GM19455 (cell line): ENCODE measurements at regions not wholly inside any gene's neighbourhood (a gene's known extent, or its start where the extent isn't known, plus 50 kb on each side); places are given as distances from the start of the nearest gene placed in this dataset.
"Not testable (repeated sequence)": the region's sequence is repeated elsewhere in the genome, so short reads cannot be mapped to it uniquely, and the experiment has no call there.

ENCODE experiments used
- ATAC-seq: cut with Tn5 transposase; IDR thresholded peaks from one replicate; pipeline ENCODE4 v1.9.1; 2021; ENCODE audit not compliant: unreplicated experiment

DNA sequence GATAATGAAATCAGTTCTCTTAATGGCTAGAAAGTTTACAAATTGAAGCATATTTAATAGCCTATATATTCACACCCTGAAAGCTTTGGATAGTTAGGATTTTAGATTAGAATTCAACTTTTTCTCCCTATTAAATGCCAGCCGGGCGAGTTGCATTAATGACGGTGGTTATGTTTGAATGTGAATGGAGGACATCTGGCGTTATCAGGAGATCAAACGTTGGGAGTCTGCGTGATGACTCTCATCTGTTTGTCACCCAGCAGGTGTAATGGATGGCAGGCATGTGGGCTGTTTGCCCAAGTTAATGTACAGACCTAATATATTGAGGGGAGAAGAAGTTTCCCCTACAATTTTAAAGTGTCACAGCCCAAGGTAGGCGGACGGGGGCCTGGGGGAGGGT lies 1227.7 kb upstream of the WWC1 start:
- no peak for ATAC-seq

DNA sequence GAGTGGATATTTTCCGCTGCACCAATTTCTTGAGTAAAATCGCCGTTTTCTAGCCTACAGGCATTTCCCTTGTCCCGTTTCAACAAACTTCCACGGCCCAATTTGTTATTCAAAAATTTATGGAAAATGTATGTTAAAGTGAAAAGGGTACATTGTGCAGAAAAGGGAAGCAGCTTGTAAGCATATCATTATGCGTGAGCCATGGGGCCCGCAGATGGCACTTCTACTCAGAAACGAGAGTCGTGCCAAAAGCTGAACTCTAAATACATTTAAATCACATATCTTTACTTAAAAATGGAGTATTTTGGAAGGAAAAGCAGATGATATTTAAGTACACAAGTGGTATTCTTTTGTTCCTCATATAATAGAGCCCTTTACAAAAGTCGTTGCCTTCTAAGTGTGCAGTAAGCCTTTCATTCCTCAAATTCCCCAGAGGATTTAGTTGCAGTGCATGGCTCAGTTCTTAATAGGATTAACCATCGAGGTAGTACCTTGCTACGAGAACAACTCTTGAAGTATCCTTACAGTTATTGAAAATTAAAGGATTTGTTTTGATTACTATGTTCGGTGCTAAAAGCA lies 1227.2 kb upstream of the WWC1 start:
- no peak for ATAC-seq

DNA sequence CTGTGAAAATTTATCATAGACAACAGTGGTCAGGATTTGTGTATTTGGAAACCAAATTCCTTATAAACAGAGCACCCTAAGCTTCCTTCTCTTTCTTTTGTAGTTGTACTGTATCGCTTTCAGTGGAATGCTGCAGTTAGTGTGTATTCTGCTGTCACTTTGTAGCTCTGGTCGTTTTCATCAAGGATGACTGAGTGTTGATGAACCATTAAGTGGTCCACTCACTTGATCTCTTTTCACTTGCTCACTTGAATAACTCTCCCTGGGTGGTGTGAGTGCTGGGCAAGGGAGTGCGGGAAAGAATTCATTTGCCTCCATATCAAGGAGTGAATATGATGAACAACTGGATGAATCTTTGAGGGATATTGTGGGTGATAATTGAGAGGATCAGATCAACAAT lies 1225.7 kb upstream of the WWC1 start:
- ATAC-seq: no peak

DNA sequence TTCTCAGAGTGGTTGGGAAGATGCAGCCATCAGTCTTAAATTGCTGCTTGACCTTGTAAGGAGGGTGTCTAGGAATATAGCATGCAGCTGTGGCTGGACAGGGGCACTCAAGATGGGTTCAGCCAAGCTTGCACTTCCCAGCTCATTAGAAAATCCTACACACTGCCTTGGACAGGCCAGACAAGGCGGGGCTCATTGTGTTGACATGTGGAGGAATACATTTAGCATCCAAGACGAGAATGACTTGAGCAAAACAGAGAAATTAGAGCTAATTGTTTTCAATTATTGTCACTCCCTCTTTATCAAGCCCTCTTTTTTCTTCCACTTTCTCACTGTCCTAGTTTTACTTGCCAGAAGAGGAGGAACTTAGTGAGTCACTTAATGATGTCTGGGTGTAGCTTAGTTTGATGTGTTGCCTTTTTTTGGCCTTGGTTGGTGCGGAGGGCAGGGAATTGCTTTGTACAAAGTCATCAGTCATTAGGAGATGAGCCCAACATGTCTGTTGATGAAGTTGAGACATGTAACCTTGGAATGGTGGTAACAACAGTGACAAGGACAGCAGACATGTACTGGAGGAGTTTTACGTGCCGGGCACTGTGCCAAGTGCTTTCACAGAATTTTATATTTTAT lies 1219.3 kb upstream of the WWC1 start:
- no peak for ATAC-seq

DNA sequence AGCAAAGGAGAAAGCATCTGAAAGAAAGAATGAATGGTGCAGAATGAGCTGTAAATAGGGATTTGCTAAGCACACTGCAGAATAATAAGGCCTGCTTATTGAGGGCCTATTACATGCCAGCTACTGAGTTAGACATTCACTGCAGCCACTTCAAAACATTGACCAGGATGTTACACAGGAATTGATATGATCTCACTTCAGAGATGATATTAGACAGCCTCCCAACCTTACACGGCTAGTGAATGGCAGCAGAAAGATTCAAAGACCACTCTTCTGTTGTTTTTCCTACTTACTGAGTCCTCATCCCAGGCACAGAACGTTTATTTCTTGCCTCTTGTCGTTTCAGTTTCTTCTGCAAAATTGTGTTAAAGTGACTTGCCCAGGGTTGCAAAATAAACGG lies 1209.9 kb upstream of the WWC1 start:
- ATAC-seq: no peak

DNA sequence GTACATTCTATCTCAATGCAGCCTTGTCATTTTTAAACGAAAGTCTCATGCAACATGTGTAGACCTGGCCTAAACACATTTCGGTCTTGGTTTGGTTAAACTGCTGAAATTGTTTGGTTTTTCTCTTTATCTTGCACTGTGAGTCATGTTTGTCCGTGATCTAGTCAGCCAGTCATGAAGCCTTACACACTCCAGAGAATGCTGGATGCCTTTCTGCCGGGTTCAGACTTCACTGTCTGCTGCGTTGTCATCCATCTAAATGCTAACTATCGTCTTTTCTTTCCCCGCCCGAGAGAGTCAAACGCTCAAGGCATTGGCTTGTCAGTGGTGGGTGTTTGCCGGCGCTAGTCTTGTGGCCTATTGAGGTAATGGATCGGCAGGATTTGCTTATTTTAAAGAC lies 1194.6 kb upstream of the WWC1 start:
- ATAC-seq: no peak

DNA sequence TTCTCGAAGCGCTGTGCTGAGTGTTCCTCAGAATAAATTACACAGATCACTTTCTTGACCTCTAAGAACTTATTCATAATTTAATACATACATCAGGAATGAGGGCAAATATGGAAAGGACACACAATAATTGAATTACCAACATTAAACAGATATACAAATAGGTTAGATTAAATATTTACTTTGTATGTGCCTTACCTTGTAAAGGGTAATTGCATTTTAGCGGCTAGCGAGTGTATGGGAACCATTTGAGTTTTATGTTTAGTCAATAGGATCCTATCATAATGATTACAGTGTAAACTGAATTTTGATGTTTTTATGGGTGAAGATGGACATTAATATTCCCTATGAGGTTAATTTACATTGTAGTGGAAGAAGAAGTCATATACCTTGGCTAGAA lies 1187.1 kb upstream of the WWC1 start:
- ATAC-seq: no peak

DNA sequence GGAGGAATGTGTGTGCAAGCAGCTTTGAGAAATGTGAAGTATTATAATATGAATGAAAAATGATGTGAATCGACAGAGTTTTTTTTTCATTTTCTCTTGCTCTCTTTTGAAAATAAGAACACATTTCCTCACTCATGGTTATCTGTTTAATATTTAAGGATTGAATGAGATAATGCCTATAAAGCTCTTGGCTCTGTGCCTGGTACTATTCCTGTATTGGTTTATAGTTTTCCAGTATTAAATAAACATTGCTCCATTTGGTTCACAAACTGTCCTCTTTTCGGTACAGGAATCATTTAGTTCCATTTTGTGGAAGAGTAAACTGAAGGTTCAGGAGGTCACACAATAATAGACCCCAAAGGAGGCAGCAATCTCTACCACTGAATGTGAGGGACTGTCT lies 1185.5 kb upstream of the WWC1 start:
- no peak for ATAC-seq

DNA sequence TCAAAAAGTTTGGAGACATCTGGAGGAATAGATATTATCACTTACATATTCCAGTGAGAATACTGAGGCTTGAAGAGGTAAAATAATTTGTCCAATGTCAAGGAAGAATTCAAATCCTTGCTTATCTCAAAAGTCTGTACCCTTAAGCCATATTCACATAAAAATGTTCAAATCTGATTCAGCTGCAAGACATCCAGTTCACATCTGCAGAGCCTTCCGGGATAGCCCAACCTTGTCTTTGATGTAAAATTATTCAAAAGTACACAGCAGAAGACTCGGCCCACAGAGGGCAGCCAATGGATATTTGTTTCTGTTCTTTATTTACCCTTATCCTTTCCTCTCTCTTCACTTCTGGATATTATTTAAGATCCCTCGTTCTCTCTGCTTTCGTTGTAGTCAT lies 1183.8 kb upstream of the WWC1 start:
- no peak for ATAC-seq

DNA sequence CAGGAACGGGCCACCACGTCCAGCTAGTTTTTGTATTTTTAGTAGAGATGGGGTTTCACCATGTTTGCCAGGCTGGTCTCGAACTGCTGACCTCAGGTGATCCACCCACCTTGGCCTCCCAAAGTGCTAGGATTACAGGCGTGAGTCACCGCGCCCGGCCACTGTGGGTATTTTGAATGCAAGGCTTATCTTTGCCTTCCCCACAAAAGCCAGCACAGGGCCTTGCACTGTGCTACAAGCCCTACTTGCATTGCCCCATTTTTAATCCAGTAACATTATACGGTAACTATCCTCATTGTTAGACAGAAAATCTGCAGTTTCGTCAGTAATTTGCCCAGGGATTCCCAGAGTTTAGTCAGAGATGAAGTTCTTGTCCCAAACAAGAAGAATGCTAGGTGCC lies 1183.2 kb upstream of the WWC1 start:
- not testable (repeated sequence) for ATAC-seq

DNA sequence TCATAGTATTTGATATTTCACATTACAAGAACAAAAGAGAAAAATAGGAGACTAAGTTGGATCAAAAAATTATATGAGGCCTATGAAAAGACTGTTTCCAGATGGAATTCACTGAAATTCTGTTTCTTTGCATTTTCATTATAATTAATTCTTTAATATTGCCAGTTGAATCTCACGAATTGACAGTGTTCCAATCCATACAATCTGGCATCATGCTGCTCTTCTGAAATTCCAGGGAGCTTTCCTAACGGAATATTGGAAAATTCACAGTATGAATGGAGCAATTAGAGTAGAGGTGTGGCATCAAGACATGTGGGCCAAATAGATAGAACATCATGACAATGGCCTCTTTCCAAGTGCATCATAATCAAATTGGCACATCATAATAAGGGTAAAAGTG lies 1178.9 kb upstream of the WWC1 start:
- ATAC-seq: no peak

DNA sequence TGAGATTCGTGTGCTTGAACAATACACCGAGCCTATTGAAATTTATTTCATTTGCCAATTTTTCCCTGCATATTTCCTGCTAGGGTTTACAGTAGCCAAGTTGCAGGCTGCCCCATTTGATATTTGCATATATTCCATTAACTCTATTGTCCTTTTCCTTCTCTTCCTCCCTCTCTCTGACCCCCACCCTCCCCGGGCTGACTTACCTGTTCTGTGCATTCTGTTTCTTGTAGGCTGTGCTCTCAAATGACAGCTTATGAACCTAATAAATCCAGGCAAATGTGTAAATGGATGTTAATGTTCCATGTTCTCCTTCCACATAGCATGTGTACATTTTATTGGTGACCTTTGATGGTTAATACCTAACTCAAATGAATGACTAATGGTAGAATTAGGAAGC lies 1169.2 kb upstream of the WWC1 start:
- no peak for ATAC-seq

DNA sequence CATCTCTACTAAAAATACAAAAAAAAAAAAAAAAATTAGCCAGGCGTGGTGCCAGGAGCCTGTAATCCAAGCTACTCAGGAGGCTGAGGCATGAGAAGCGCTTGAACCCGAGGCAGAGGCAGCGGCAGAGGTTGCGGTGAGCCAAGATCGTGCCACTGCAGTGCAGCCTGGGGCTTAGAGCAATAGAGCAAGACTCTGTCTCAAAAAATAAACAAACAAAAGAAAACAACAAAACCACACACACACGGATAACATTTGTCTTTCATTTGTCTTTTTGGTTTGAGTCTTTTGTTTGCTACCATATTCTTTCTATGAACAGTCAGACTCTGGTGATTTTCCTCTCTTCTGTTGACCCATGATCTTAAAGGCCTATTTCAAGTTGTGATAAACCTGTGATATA lies 1168.3 kb upstream of the WWC1 start:
- no peak for ATAC-seq

DNA sequence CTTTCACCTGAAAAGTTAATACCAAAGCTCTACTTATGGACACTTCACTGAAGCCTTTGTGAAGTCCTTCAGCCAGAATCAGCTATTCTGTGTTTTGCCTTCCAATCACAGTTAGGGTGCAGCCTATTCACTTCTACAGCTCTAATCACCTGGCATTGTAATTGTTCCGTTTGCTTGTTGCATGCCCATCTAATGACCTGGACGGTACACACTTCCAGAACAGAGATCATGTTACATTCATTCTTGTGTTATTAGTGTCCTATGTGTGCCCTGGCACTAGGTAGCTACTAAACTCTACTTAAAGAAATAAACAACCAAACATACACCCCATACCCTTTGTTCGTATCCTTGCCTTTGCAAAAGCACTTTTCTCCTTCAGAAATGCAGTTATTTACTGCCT lies 1162.9 kb upstream of the WWC1 start:
- no peak for ATAC-seq

DNA sequence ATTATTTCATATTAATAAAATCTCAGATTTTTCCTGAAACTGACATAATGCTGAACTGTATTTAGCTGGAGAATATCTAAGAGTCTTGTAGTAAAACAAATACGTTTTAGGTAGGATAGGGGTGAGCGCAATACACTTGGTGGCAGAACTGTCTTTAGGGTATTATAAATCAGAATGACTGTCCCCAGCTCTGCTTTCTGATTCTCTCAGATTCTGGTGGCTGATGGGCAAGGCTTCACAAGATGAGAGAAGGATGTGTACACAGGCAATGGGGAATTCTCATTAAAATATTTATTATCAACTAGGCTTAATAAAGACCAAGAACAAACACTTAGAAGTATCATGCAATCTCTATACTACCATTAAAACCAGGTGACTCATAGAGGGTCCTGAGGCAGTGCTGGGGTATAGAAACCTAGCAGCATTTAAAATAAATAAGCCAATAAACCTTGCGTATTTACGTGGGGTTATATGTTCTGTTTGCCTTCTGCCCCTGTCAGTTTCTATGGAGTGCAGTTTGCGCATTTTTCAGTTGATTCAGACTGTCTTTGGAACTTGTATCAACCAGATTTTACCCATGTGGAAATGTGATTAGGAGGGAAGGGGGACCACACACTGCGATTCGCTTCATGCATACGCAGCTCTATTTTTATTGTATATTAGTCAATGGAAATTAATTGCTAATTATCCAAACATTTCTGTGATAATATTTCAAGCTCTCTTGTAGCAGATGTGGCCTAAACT lies 1150.7 kb upstream of the WWC1 start:
- ATAC-seq: no peak

DNA sequence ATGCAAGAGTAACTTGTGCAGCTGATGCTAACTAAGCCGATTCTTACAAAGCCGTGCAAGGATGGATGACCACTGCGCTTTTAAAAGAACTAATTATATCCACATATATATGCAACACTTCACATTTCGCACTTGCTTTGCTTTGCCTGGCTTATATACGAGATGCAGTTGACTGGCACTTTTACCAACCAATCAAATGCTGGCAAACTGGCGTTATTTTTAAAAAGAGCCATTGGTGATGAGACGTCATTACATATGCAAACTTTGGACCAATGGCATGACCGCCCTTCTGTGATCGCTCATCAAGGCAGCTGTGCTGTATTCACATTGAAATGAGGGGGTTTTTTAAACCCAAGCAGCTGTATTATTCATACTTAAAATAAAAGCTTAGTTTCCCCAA lies 1147.7 kb upstream of the WWC1 start:
- ATAC-seq: no peak

DNA sequence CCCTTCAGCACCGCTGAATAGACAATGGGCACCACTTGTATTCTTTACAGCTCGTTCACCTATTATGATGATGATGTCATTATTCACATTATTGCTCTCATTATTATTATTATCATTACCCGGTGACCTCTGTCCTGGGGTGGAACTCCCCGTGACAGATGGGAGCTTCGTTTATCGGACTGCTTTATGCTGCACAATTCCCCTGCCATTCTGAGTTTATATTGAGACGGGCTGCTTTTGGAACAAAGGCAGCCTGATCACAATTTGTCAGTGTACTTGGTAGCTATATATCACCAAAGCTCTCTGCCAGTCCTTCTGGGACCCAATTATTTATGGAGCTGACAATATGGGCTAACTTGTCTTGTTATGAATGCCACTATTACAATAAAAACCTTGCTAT lies 1145.6 kb upstream of the WWC1 start:
- no peak for ATAC-seq

DNA sequence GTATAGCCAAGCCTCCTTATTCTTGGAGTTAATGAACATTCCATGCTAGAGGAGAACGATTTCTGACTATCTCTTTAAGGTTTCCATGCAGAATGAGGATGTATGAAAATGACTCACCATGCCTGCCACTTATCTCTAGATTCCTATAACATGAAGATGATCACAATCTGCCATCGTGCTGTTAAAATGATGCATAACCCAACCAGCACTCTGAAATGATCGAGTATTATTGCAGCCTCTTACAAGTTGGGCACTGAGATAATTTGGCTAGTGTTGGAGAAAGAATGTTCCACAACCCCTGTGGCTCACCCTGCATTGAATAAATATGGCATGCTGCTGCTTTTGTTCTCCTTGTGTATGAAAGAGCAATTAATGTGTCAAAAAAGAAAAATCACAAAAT lies 1143.6 kb upstream of the WWC1 start:
- ATAC-seq: no peak

DNA sequence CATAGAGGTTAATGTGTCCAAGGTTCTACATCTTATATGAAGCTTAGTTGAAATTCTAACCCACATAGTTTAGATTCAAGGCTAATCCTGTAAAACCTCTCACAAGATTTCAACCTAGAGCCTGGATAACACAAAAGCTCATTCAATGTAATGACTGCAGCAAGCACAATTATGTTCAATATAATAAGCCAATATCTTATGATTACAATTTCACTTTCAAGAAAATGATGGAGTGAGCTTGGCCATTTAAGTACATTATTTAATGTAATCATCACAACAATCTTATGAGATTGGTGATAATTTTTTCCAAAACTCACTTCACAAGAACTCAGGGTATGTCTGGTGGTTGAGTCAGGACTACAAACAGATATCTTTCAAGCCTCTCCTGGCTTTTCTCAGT lies 1140.8 kb upstream of the WWC1 start:
- ATAC-seq: no peak

DNA sequence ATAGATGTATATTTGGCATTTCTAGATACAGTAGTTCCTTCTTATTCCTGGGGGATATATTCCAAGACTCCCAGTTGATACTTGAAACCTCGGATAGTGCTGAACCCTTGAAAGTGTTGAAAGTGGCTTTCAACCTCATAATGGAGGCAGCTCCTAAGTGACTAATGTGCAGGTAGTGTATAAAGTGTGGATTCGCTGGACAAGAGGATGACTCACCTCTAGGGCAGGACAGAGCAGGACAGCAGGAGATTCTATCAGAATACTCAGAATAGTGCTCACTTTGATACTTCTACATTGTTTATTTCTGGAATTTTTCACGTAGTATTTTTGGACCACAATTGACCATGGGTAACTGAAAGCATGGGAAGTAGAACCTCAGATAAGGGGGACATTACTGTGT lies 1138.9 kb upstream of the WWC1 start:
- ATAC-seq: no peak

DNA sequence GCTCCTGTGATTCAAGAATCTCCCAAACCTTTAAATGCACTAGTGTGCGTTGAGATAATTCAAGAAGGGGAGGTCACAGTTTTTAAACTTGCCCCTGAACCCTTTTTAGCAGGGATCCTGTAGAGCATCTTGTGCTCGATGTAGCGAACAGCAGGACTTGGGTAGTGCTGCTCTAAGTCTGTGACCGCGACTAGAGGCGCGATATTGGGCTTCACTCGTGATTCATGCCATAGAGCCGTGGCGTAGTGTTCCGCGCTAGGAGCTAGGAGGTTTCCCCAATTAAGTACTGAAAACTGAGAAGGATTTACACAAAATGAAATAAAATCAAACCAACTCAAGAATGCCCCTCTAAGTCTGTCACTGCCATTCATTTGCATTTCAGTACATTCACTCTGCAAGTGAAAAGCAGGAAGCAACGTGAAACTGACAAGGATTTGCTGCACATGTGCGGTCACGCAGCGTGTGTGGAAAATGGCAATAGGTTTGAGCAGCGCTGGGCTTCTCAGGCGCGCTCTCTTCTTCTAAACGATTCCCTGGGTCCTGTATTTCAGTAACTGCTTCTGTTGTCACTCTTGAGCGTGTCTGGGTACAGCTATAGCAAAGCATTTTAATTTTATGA lies 1135.9 kb upstream of the WWC1 start:
- ATAC-seq: no peak

DNA sequence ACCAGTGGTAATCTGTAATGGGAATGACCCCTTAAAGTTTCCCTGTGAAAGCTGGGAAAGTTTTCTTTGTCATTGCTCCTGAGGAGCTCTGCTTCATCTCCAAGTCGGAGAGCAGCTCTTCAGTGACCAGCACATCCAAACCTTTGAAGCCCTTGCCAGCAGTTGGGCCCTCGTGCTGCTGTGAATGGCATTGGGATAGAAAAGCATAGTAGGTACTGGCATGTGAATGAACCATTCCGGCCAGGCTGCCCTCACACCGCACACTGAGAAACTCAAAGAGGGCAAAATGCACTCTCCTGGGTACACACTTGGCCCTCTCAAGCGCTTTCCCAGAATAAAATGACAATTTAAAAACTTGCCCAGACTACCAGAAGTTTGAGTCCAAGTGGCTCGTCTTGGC lies 1135.0 kb upstream of the WWC1 start:
- no peak for ATAC-seq
